ENCODE measurements at regions not wholly inside any gene's neighbourhood (a gene's known extent, or its start where the extent isn't known, plus 50 kb on each side); places are given as distances from the start of the nearest gene placed in this dataset.

GRCh38 chr1:214102907-214103306 lies 115.1 kb downstream of the PROX1 start:
- H3K9me1 ChIP-seq (ENCODE audit: control insufficient read depth, extremely low read depth, insufficient read depth, low read length) = no peaks in the 10 kb centered on the region
- peak overlapping the region; percentile 28 for H3K4me2 ChIP-seq (ENCODE audit: control insufficient read depth, extremely low read depth, insufficient read depth, low read depth, low read length)
- H3K4me1 ChIP-seq (ENCODE audit: control insufficient read depth, extremely low read depth, insufficient read depth, low read length) = peaks cover 8% of the 10 kb centered on the region
- no peak for TF ChIP-seq EZH2 (IDR thresholded peaks at IDR 0.05; ENCODE audit: low read length)
- no peak for TF ChIP-seq CTCF (optimal IDR thresholded peaks at IDR 0.05 in 1 of 3, IDR thresholded peaks at IDR 0.05 in 1 of 3, conservative IDR thresholded peaks at IDR 0.05 in 1 of 3; ENCODE audit: extremely low read depth in 1 of 3, insufficient read depth in 2 of 3, low read length in 3 of 3)
- no peaks in the 10 kb centered on the region for H3K36me3 ChIP-seq (ENCODE audit: control insufficient read depth in 2 of 2, extremely low read depth in 1 of 2, insufficient read depth in 2 of 2, low read length in 2 of 2)
- H3K79me2 ChIP-seq (ENCODE audit: control insufficient read depth, insufficient read depth, low read length) = no peaks in the 10 kb centered on the region
- dilution Hi-C loops (cut with MboI; ENCODE audit: extremely low pct_ligation_motif_present, low sequenced_read_pairs) = no loop called here
- no peak overlapping the region for H3K4me3 ChIP-seq (ENCODE audit: control insufficient read depth in 2 of 3, extremely low read depth in 1 of 3, insufficient read depth in 2 of 3, low read depth in 1 of 3, low read length in 3 of 3)
- no peak overlapping the region for H3K9ac ChIP-seq (ENCODE audit: control insufficient read depth, extremely low read depth, insufficient read depth, low read length)
- H2AFZ ChIP-seq (ENCODE audit: control insufficient read depth, low read length) = no peak overlapping the region
- DNase-seq (ENCODE audit: low read depth, low spot score) = peak; percentile 69
- H3K27me3 ChIP-seq (ENCODE audit: control insufficient read depth, extremely low read depth, insufficient read depth, low read length) = no peaks in the 10 kb centered on the region
- H3K27ac ChIP-seq (ENCODE audit: control insufficient read depth, insufficient read depth, low read length) = no peak overlapping the region
- no peaks in the 10 kb centered on the region for H4K20me1 ChIP-seq (ENCODE audit: control insufficient read depth, extremely low read depth, insufficient read depth, low read length)
- FAIRE-seq = peak; percentile 95
- H3K9me3 ChIP-seq (ENCODE audit: control insufficient read depth, low read depth, low read length) = peaks cover 2% of the 10 kb centered on the region

GRCh38 chr1:214103778-214104177 lies 116.0 kb downstream of the PROX1 start:
- Histone ChIP-seq H3K9me1 (ENCODE audit: control insufficient read depth, extremely low read depth, insufficient read depth, low read length) (no peaks in the 10 kb centered on the region), H2AFZ (ENCODE audit: control insufficient read depth, low read length) (no peak overlapping the region), H3K4me2 (ENCODE audit: control insufficient read depth, extremely low read depth, insufficient read depth, low read depth, low read length) (no peak overlapping the region), H3K4me1 (ENCODE audit: control insufficient read depth, extremely low read depth, insufficient read depth, low read length) (peaks cover 8% of the 10 kb centered on the region), H3K4me3 (ENCODE audit: control insufficient read depth in 2 of 3, extremely low read depth in 1 of 3, insufficient read depth in 2 of 3, low read depth in 1 of 3, low read length in 3 of 3) (no peak overlapping the region), H3K79me2 (ENCODE audit: control insufficient read depth, insufficient read depth, low read length) (no peaks in the 10 kb centered on the region), H3K9me3 (ENCODE audit: control insufficient read depth, low read depth, low read length) (peaks cover 2% of the 10 kb centered on the region), H3K27me3 (ENCODE audit: control insufficient read depth, extremely low read depth, insufficient read depth, low read length) (no peaks in the 10 kb centered on the region), H3K36me3 (ENCODE audit: control insufficient read depth in 2 of 2, extremely low read depth in 1 of 2, insufficient read depth in 2 of 2, low read length in 2 of 2) (no peaks in the 10 kb centered on the region), H4K20me1 (ENCODE audit: control insufficient read depth, extremely low read depth, insufficient read depth, low read length) (no peaks in the 10 kb centered on the region), H3K9ac (ENCODE audit: control insufficient read depth, extremely low read depth, insufficient read depth, low read length) (no peak overlapping the region), H3K27ac (ENCODE audit: control insufficient read depth, insufficient read depth, low read length) (no peak overlapping the region)
- TF ChIP-seq EZH2 (IDR thresholded peaks at IDR 0.05; ENCODE audit: low read length) = no peak
- no peak for TF ChIP-seq CTCF (optimal IDR thresholded peaks at IDR 0.05 in 1 of 3, IDR thresholded peaks at IDR 0.05 in 1 of 3, conservative IDR thresholded peaks at IDR 0.05 in 1 of 3; ENCODE audit: extremely low read depth in 1 of 3, insufficient read depth in 2 of 3, low read length in 3 of 3)
- FAIRE-seq (no peak), DNase-seq (ENCODE audit: low read depth, low spot score) (no peak)
- dilution Hi-C loops (cut with MboI; ENCODE audit: extremely low pct_ligation_motif_present, low sequenced_read_pairs) = no loop called here

All from keratinocyte (primary cell).